Smooth muscle cell (in vitro differentiated cells): ENCODE measurements at regions not wholly inside any gene's neighbourhood (a gene's known extent, or its start where the extent isn't known, plus 50 kb on each side); places are given as distances from the start of the nearest gene placed in this dataset.

Experiments used
- DNase-seq: peaks from one replicate; lab custom pipeline; 2025; ENCODE audit not compliant: unreplicated experiment; lab: John Stamatoyannopoulos, UW
- H2AFZ ChIP-seq: fragments of 200-600 bp; sonication (generic); 2 replicates; pipeline ENCODE4 v1.6.0; 2016; ENCODE audit warnings: antibody characterized with exemption, low read depth, mild to moderate bottlenecking
- H3F3A ChIP-seq: fragments of 200-600 bp; sonication (generic); 2 replicates; pipeline ENCODE4 v1.6.0; 2017; ENCODE audit warnings: antibody characterized with exemption, low read depth
- H3K27ac ChIP-seq: fragments of 200-600 bp; sonication (generic); 2 replicates; pipeline ENCODE4 v1.5.1; 2016; ENCODE audit warnings: low read depth, mild to moderate bottlenecking
- H3K27me3 ChIP-seq: fragments of 200-600 bp; sonication (generic); 2 replicates; pipeline ENCODE4 v1.6.1; 2016; ENCODE audit warnings: low read depth, mild to moderate bottlenecking
- H3K36me3 ChIP-seq: fragments of 200-600 bp; sonication (generic); 2 replicates; pipeline ENCODE4 v1.5.1; 2016; ENCODE audit warnings: low read depth
- H3K4me1 ChIP-seq: fragments of 200-600 bp; sonication (generic); 2 replicates; pipeline ENCODE4 v1.5.1; 2016; ENCODE audit warnings: low read depth
- H3K4me2 ChIP-seq: fragments of 200-600 bp; sonication (generic); 2 replicates; pipeline ENCODE4 v1.6.0; 2016; ENCODE audit warnings: mild to moderate bottlenecking
- H3K4me3 ChIP-seq: fragments of 200-600 bp; sonication (generic); 2 replicates; pipeline ENCODE4 v1.5.1; 2016; ENCODE audit warnings: mild to moderate bottlenecking
- H3K79me2 ChIP-seq: fragments of 200-600 bp; sonication (generic); 2 replicates; pipeline ENCODE4 v1.6.0; 2016; ENCODE audit warnings: low read depth, mild to moderate bottlenecking
- H3K9ac ChIP-seq: fragments of 200-600 bp; sonication (generic); 2 replicates; pipeline ENCODE4 v1.6.0; 2016; ENCODE audit warnings: low read depth
- H3K9me3 ChIP-seq: fragments of 200-600 bp; sonication (generic); replicated peaks from 2 replicates; pipeline ENCODE4 v1.5.1; 2016; ENCODE audit warnings: low read depth
- H4K20me1 ChIP-seq: fragments of 200-600 bp; sonication (generic); 2 replicates; pipeline ENCODE4 v1.6.0; 2016; ENCODE audit warnings: low read depth
- CTCF ChIP-seq: fragments of 200-600 bp; sonication (generic); IDR thresholded peaks from 2 replicates; pipeline ENCODE4 v1.5.1; 2017; ENCODE audit warnings: borderline replicate concordance, mild to moderate bottlenecking, antibody characterized with exemption; ENCODE audit not compliant: insufficient read depth, poor library complexity, severe bottlenecking
- WGBS: methylation state at CpG from one replicate; pipeline ENCODE4 v1.1.7; 2016; ENCODE audit warnings: low lambda C conversion rate; 5-methylcytosine and 5-hydroxymethylcytosine counted together

GRCh38 chr4:82260632-82261031 is 113.2 kb downstream of the HNRNPD start:
- no peaks in the 10 kb centered on the region for H3F3A ChIP-seq
- H3K79me2 ChIP-seq = no peaks in the 10 kb centered on the region
- H4K20me1 ChIP-seq = no peaks in the 10 kb centered on the region
- no peak overlapping the region for H3K9ac ChIP-seq
- no peak overlapping the region for H3K4me2 ChIP-seq
- H3K4me1 ChIP-seq = no peaks in the 10 kb centered on the region
- no peaks in the 10 kb centered on the region for H3K36me3 ChIP-seq
- no peak for DNase-seq
- H3K9me3 ChIP-seq = no peaks in the 10 kb centered on the region
- H2AFZ ChIP-seq = no peak overlapping the region
- H3K27me3 ChIP-seq = peaks cover 4% of the 10 kb centered on the region
- H3K4me3 ChIP-seq = no peak overlapping the region
- H3K27ac ChIP-seq = no peak overlapping the region
- TF ChIP-seq CTCF = no peak

GRCh38 chr4:82256718-82257117 is 117.1 kb downstream of the HNRNPD start:
- Histone ChIP-seq H3K27me3 (peaks cover 4% of the 10 kb centered on the region), H3K79me2 (no peaks in the 10 kb centered on the region), H3K9ac (no peak overlapping the region), H3K4me1 (no peaks in the 10 kb centered on the region), H4K20me1 (no peaks in the 10 kb centered on the region), H2AFZ (no peak overlapping the region), H3K36me3 (no peaks in the 10 kb centered on the region), H3K27ac (no peak overlapping the region), H3K4me3 (no peak overlapping the region), H3K9me3 (no peaks in the 10 kb centered on the region), H3K4me2 (no peak overlapping the region), H3F3A (no peaks in the 10 kb centered on the region)
- 89% methylated on average over 2 of the region's 2 CpGs for WGBS
- DNase-seq = no peak
- TF ChIP-seq CTCF = no peak

GRCh38 chr4:82255657-82256056 is 118.1 kb downstream of the HNRNPD start:
- no peaks in the 10 kb centered on the region for H3F3A ChIP-seq
- no peak overlapping the region for H3K4me3 ChIP-seq
- H3K4me1 ChIP-seq = no peaks in the 10 kb centered on the region
- H3K4me2 ChIP-seq = no peak overlapping the region
- H4K20me1 ChIP-seq = no peaks in the 10 kb centered on the region
- no peaks in the 10 kb centered on the region for H3K79me2 ChIP-seq
- H3K27me3 ChIP-seq = no peaks in the 10 kb centered on the region
- H2AFZ ChIP-seq = no peak overlapping the region
- H3K9ac ChIP-seq = no peak overlapping the region
- no peak overlapping the region for H3K27ac ChIP-seq
- DNase-seq = no peak
- no peak for TF ChIP-seq CTCF
- no peaks in the 10 kb centered on the region for H3K9me3 ChIP-seq
- no peaks in the 10 kb centered on the region for H3K36me3 ChIP-seq
- 83% methylated on average over 1 of the region's 1 CpG for whole genome bisulfite sequencing

GRCh38 chr4:82248903-82249632 is 124.7 kb downstream of the HNRNPD start:
- no peak overlapping the region for H3K4me2 ChIP-seq
- DNase-seq = no peak
- H3F3A ChIP-seq = no peaks in the 10 kb centered on the region
- no peak for TF ChIP-seq CTCF
- no peak overlapping the region for H2AFZ ChIP-seq
- no peaks in the 10 kb centered on the region for H4K20me1 ChIP-seq
- H3K36me3 ChIP-seq = no peaks in the 10 kb centered on the region
- H3K79me2 ChIP-seq = no peaks in the 10 kb centered on the region
- WGBS = 64% methylated on average over 4 of the region's 4 CpGs
- H3K9me3 ChIP-seq = no peaks in the 10 kb centered on the region
- no peak overlapping the region for H3K4me3 ChIP-seq
- no peak overlapping the region for H3K9ac ChIP-seq
- H3K27me3 ChIP-seq = no peaks in the 10 kb centered on the region
- no peak overlapping the region for H3K27ac ChIP-seq
- H3K4me1 ChIP-seq = no peaks in the 10 kb centered on the region
